AG20443 (cell line): ENCODE measurements at regions not wholly inside any gene's neighbourhood (a gene's known extent, or its start where the extent isn't known, plus 50 kb on each side); places are given as distances from the start of the nearest gene placed in this dataset.
A peak's percentile ranks its signal among the peaks of the same experiment; 100 is the strongest.
"Not testable (repeated sequence)": the region's sequence is repeated elsewhere in the genome, so short reads cannot be mapped to it uniquely, and the experiment has no call there.

Source experiments
- DNase-seq: peaks from one replicate; pipeline ENCODE4 v3.0.0; 2012; ENCODE audit warnings: low spot score, mixed read lengths

- DNase-seq, result peak; percentile 49
Observed at GRCh38 chr1:193408782-193409293, 222.4 kb upstream of the B3GALT2 start.

GRCh38 chr1:193406901-193407300, 220.5 kb upstream of the B3GALT2 start:
- DNase-seq, result peak; percentile 45

- no peak for DNase-seq
Observed at GRCh38 chr1:193404236-193404635, 217.8 kb upstream of the B3GALT2 start.

- DNase-seq, result no peak
Observed at GRCh38 chr1:193402977-193403376, 216.6 kb upstream of the B3GALT2 start.

DNA sequence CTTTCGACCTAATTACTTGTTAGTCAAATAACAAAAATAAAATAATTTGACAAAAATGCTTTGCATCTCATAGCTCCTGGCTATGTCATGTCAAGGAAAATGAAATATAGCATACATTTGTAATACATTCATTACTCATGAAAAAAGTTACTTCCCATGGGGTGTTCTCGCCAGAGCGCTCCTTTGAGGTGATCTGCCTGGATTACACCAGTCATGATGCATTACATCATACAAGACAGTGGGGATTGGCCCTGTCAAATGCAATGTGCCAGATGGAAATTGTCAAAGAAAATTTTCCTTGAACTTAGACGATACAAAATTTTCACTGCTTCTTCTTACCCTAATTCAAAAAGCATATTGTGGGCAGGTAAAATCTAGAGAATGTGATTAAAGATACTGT, 215.6 kb upstream of the B3GALT2 start:
- no peak for DNase-seq

GRCh38 chr1:193394336-193394735, 207.9 kb upstream of the B3GALT2 start:
- no peak for DNase-seq

DNA sequence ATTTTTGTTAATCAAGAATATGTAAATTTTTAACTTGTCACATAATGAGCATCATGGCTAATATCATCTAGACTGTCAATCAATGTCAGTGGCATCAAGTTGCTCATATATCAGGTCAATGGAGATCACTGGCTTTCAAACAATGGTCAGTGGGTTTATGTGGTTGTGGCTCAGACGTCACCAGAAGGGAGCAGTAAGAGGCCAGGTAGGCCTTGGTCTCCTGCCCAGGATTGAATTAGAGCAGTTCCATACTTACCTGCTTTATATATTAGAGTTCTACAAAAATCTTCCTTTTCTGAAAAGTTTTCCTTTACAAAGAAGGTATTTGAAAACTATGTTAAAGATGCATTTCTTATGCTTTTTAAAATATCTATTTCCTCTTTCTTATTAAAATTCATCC, 206.3 kb upstream of the B3GALT2 start:
- no peak for DNase-seq

DNA sequence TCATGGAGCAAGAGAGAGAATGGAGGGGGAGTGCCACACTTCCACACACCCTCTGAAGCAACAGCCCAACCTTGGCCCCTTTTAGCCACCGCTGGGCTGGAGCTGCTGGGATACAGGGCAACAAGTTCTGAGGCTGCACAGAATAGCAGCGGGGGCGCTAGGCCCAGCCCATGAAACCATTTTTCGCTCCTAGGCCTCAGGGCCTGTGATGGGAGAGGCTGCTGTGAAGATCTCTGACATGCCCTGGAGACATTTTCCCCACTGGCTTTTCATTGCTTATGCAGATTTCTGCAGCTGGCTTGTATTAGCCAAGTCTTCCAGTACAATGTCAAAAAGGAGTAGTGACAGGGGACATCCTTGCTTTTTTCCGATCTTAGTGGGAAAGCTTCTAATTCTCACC, 202.3 kb upstream of the B3GALT2 start:
- no peak for DNase-seq

DNA sequence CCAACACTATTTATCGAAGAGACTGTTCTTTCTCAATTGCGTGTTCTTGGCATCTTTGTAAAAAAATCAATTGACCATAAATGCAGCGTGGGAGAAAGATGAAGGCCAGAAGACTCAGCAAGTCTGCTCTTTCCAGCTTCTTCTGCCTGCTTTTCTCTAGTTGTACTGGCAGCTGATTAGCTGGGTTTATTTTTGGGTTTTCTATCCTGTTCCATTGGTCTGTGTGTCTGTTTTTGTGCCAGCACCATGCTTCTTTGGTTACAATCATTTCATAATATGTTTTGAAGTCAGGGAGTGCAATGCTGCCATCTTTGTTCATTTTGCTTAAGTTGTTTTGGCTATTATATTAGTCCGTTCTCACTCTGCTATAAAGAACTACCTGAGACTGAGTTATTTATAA, 201.8 kb upstream of the B3GALT2 start:
- DNase-seq, result no peak

DNA sequence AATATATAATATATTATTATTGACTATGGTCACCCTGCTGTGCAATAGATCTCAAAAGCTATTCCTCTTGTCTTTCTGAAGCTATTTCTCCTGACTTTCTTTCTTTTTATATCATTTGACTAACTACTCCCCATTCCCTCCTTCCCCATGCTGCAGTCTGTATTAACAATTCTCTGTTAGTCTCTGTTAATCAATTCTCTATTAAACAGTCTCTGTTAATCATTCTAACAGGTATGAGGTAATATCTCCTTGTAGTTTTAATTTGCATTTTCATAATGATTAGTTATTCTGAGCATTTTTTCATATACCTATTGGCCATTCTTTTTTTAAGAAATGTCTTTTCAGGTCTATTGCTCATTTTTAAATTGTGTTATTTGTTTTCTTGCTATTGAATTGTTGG, 201.0 kb upstream of the B3GALT2 start:
- no peak for DNase-seq

DNA sequence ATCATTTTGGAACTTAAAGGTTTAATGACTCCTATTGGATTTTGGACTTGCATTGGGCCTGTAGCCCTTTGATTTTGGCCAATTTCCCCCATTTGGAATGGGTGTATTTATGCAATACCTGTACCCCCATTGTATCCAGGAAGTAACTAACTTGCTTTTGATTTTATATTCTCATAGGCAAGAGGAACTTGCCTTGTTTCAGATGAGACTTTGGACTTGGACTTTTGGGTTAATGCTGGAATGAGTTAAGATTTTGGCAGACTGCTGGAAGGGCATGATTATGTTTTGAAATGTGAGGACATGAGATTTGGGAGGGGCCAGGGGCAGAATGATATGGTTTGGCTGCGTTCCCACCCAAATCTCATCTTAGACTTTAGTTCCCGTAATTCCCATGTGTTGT, 192.0 kb upstream of the B3GALT2 start:
- not testable (repeated sequence) for DNase-seq

DNA sequence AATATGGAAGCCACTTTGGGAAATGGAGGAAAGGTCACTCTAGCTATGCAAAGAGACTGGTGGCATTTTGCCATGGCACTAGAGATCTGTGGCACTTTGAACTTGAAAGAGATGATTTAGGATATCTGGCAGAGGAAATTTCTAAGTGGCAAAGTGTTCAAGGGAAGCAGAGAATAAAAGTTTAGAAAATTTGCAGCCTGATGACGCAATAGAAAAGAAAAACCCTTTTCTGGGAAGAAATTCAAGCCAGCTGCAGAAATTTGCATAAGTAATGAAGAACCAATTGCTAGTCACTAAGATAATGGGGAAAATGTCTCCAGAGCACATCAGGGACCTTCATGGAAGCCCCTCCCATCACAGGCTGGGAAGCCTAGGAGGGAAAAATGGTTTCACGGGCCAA, 191.1 kb upstream of the B3GALT2 start:
- no peak for DNase-seq

DNA sequence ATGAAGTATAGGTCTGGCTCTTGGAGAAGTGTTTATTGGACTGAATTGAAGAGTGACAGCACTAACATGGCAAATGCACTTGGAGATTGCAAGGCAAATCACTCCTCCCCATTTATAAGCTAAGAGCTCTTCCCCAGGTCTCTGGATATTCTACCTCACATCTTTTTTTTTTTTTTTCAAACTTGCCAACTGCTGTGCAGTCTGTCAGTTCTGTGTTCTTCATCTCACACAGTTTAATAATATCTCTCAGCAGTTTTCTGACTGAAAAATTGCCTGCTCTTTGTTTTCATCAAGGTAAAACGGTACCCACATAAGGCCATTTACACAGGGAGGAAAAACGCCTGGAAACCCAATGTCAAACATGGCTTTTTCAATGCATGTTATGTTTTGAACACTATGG, 186.1 kb upstream of the B3GALT2 start:
- DNase-seq, result no peak

DNA sequence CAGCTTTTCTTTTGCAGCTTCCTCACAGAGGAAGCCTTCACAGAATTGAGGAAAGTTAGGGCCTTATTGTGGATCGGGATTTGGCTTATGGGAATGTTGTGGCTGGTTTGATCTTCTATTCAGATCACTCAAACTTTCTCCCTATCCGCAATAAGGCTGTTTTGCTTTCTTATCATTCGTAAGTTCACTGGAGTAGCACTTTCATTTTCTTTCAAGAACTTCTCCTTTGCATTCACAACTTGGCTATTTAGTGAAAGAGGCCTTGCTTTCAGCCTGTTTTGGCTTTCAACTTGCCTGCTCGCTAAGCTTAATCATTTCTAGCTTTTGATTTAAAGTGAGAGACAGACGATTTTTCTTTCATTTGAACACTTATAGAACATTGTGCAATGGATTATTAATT, 181.9 kb upstream of the B3GALT2 start:
- no peak for DNase-seq

DNA sequence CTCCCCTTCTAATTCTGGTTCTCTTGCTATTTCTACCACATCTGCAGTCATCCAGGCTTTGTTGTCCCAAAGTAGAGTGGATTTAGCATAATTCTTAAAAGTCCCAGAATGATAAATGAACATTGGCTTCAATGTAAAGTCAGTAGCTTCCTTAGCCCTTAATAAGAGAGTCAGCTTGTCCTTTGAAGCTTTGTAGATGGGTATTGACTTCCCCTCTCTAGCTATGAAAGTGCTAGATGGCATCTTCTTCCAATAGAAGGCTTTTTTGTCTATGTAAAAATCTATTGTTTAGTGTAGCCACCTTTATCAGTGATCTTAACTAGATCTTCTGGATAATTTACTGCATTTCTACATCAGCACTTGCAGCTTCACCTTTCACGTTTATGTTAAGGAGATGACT, 181.4 kb upstream of the B3GALT2 start:
- DNase-seq, result no peak

GRCh38 chr1:193366764-193367507, 180.5 kb upstream of the B3GALT2 start:
- DNase-seq, result no peak

GRCh38 chr1:193365966-193366365, 179.6 kb upstream of the B3GALT2 start:
- DNase-seq, result no peak

- no peak for DNase-seq
Observed at GRCh38 chr1:193359631-193360030, 173.2 kb upstream of the B3GALT2 start.

DNA sequence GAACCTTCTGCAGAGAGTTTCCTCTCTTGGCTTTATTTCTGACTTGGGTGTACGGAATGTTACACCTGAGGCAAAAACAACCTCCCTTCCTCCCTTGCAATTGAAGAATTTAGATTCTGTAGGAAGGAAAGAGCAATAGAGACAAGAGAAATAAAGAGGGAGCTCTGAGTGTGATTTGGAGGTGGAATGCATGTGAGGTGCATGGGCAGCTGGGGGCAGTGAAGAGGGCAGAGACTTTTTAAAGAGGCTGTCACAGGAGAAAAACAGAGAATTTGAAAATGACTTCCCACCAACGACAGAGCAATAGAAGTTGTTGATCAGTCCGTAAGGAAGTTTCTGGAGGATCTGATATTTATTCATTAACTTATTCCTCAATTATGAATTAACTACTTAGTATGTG, 172.0 kb upstream of the B3GALT2 start:
- no peak for DNase-seq

DNA sequence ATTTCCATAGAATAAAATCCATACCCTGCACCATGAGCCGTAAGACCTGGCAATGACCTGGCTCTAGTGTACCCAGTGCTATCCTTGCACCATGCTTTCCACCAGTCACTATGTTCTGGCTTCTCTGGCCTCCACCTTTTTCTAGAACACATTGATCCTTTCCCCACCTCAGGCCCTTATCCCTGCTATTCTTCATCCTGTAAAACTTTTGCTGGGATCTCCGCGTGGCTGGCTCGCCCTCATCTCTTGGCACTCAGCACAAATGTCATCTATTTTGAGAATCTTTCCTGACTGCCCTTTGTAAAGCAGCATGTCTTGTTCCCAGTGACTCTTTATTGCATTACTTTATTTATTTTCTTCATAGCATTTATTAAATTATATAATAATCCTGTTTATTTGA, 169.8 kb upstream of the B3GALT2 start:
- DNase-seq, result no peak

GRCh38 chr1:193355626-193356025, 169.2 kb upstream of the B3GALT2 start:
- no peak for DNase-seq

GRCh38 chr1:193355178-193355577, 168.8 kb upstream of the B3GALT2 start:
- DNase-seq, result no peak

DNA sequence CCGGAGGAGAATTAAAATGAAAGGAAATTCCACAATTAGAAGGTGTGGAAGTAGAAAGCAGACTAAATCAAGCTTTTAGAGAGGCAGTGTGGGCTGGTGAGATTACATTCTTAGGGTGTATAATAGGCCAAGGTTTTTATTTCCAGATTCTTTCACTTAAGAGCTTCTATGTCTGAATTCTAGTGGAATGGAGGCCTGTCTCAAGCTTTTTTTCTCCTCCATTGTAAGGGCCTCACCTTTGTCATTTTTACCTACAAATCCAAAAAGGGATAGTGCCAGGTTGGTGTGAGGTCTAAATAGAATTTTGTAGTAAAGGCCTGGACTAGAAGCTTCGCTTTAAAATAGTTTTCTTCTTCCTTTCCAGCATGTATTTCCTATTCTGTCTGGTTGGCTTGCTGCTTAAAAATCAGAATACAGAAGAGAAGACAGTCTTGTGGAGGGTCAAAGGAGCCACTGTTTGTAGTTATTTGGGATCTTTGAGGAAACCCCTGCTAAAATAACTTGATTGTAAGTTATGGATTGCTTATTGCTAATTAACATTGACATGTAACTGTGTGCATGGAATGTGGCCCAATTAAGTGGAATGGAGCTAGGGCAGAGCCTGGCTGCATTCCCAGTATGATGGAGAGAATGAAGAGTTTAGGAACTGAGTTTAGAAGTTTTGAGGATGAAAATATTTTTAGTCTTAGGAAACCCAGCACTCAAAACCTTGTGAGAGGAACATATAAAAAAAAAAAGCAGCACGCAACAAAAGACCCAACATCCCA, 162.5 kb upstream of the B3GALT2 start:
- DNase-seq, result no peak
